Esophagus muscularis mucosa (tissue), 4 donors: ENCODE measurements at regions not wholly inside any gene's neighbourhood (a gene's known extent, or its start where the extent isn't known, plus 50 kb on each side); places are given as distances from the start of the nearest gene placed in this dataset.
"Not testable (repeated sequence)": the region's sequence is repeated elsewhere in the genome, so short reads cannot be mapped to it uniquely, and the experiment has no call there.

Experiments used
- EP300 ChIP-seq: sonication (generic); formaldehyde crosslinking; IDR thresholded peaks from one replicate; pipeline ENCODE4 v1.6.1; 2017; ENCODE audit warnings: antibody characterized with exemption
- POLR2A ChIP-seq: fragments of 450-650 bp; IDR thresholded peaks from one replicate; pipeline ENCODE4 v1.6.1; 2017; ENCODE audit warnings: antibody characterized with exemption, moderate library complexity, mild to moderate bottlenecking, low read depth
- TF ChIP-seq, protein P1 (sequence below), 3 experiments: fragments of 200-600 bp in 2 of 3; fragments of 450-650 bp in 1 of 3; sonication (generic) in 2 of 3; IDR thresholded peaks; one replicate each; pipeline ENCODE4 v1.5.1; 2017 to 2019; ENCODE audit warnings: antibody characterized with exemption in 3 of 3, mild to moderate bottlenecking in 2 of 3, moderate library complexity in 1 of 3

DNA sequence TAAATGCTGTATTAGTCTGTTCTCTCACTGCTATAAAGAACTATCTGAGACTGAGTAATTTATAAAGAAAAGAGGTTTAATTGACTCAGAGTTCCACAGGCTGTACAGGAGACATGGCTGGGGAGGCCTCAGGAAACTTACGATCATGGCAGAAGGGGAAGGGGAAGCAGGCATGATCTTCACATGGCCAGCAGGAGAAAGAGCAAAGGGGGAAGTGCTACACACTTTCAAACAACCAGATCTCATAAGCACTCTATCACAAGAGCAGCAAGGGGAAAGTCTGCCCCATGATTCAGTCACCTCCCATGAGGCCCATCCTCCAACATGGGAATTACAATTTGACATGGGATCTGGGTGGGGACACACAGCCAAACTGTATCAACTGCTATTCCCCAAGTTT, 367.8 kb upstream of the DPPA4 start:
- TF ChIP-seq, protein P1, sequence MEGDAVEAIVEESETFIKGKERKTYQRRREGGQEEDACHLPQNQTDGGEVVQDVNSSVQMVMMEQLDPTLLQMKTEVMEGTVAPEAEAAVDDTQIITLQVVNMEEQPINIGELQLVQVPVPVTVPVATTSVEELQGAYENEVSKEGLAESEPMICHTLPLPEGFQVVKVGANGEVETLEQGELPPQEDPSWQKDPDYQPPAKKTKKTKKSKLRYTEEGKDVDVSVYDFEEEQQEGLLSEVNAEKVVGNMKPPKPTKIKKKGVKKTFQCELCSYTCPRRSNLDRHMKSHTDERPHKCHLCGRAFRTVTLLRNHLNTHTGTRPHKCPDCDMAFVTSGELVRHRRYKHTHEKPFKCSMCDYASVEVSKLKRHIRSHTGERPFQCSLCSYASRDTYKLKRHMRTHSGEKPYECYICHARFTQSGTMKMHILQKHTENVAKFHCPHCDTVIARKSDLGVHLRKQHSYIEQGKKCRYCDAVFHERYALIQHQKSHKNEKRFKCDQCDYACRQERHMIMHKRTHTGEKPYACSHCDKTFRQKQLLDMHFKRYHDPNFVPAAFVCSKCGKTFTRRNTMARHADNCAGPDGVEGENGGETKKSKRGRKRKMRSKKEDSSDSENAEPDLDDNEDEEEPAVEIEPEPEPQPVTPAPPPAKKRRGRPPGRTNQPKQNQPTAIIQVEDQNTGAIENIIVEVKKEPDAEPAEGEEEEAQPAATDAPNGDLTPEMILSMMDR (IDR thresholded peaks at IDR 0.05) = not testable (repeated sequence)
- TF ChIP-seq EP300, POLR2A: not testable (repeated sequence)
